RCC 7860 (cell line): ENCODE measurements at regions not wholly inside any gene's neighbourhood (a gene's known extent, or its start where the extent isn't known, plus 50 kb on each side); places are given as distances from the start of the nearest gene placed in this dataset.
A peak's percentile ranks its signal among the peaks of the same experiment; 100 is the strongest.

Experiments used
- DNase-seq: peaks from one replicate; pipeline ENCODE4 v3.0.0-alpha.2; 2015; ENCODE audit warnings: low spot score
- FAIRE-seq: peaks from 2 replicates; lab custom pipeline; 2012; peaks lifted over from hg19 to GRCh38; lab: Jason Lieb, UNC

DNA sequence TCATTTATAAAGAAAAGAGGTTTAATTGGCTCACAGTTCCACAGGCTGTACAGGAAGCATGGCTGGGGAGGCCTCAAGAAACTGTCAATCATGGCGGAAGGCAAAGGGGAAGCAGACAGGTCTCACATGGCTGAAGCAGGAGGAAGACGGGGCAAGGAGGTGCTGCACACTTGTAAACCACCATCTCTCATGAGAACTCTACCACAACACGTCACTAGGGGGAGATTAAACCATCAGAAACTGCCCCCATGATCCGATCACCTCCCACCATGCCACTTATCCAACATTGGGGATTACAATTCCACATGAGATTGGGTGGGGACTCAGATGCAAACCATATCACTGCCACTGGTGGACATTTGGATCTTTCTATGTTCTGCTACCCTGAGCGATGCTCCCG, 351.4 kb downstream of the NPHP4 start:
- DNase-seq = no peak
- no peak for FAIRE-seq

GRCh38 chr1:5639106-5639722, 353.0 kb downstream of the NPHP4 start:
- no peak for DNase-seq
- FAIRE-seq = no peak

DNA sequence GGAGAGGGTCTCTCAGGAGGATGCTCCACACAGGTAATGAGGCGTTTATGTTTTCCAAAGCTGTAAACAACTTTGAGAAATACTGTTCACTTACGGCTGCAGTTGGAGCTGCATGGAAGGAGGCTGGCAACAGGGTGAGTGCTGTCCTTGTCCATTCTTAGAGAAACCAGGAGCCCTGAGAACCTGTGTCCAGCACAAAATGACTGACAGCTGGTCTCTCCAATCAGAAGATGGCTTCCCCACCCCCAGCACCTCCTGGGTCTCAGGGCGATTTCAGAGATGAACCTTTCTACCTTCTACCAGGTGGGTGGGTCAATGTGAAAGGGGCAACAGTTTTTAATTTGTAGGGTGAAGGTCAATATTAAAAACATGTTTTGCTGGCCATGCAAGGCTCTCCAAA, 353.6 kb downstream of the NPHP4 start:
- FAIRE-seq = no peak

DNA sequence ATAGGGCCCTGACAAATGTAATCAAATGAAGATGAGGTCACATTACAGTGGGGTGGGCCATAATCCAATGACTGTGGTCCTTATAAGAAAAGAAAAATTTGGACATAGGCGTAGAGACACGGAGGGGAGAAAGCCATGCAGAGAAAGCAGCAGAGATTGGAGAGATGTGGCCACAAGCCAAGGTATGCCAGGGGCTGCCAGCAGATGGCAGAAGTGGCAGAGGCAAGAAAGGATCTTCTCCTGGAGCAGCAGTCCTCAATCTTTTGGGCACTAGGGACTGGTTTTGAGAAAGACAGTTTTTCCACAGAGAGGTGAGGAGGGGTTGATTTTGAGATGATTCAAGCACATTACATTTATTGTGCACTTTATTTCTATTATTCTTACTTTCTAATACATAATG, 355.1 kb downstream of the NPHP4 start:
- FAIRE-seq = no peak
- no peak for DNase-seq

More for the DNA sequence above, 353.6 kb downstream of the NPHP4 start:
- no peak for DNase-seq

- FAIRE-seq = no peak
- no peak for DNase-seq
Measured at GRCh38 chr1:5634893-5635292, 357.3 kb downstream of the NPHP4 start.

DNA sequence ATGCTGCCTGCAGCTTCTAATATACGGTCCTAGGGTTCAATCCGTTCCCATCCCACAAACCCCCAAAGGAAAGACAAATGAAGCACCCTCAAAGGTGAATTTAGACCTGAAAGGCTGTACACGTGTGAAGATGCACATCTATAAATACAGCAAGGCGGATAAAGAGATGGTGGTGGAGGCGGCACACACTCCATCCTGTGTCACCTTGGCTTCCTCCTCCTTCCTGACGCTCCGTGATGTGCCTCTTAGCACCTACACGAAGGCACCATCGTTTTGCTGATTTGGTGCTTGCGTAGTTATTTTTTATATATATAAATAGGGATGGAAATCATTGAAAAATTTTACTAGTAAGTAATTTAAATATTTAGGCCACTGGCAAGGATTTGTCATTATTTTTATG, 359.4 kb downstream of the NPHP4 start:
- DNase-seq = no peak
- no peak for FAIRE-seq

- FAIRE-seq (no peak), DNase-seq (no peak)
Measured at GRCh38 chr1:5632224-5632623, 360.0 kb downstream of the NPHP4 start.

- DNase-seq (no peak), FAIRE-seq (no peak)
Measured at GRCh38 chr1:5628416-5628815, 363.8 kb downstream of the NPHP4 start.

GRCh38 chr1:5623399-5623798, 368.8 kb downstream of the NPHP4 start:
- DNase-seq (no peak), FAIRE-seq (no peak)

GRCh38 chr1:5622412-5622811, 369.8 kb downstream of the NPHP4 start:
- no peak for FAIRE-seq

GRCh38 chr1:5621692-5622091, 370.5 kb downstream of the NPHP4 start:
- no peak for FAIRE-seq

More at GRCh38 chr1:5622412-5622811, 369.8 kb downstream of the NPHP4 start:
- DNase-seq = no peak

GRCh38 chr1:5620997-5621396, 371.2 kb downstream of the NPHP4 start:
- DNase-seq (no peak), FAIRE-seq (no peak)

More at GRCh38 chr1:5621692-5622091, 370.5 kb downstream of the NPHP4 start:
- no peak for DNase-seq

DNA sequence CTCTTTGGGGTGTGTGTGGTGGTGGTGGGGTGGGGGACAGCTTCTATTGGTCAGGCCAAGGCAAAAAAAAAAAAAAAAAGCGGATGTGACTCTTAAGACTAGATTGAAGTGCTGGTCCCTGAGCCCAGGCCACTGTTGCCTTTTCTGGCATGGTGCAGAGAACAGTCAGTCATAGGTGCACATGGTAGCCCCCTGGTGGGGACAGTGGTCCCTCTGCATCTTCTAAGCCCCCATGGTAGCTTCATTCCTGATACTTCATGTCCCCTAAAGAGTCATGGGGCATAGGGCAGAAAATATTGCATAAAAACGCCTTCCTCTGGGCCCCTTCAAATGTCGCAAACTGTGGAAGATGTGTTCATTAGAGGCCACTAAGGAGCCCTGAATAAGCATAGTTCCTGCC, 371.8 kb downstream of the NPHP4 start:
- FAIRE-seq (no peak), DNase-seq (no peak)

DNA sequence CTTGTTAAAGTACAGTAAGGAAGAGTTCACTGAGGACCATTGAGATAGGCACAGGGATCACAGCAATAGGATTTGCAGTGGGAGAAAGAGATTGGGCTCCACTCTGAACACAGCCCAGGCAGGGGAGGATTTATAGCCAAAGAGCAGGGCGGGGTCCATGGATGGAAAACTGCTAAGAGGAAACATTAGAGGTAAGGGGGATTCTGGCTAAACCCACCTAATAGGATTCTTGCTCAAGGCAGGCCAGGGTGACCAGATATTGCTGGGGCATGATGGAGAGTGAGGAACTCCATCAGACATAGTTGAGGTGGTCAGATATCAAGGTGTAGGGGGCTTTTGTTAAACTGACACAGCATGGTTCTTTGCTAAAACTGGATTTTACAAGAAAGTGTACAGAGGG, 372.8 kb downstream of the NPHP4 start:
- DNase-seq (no peak), FAIRE-seq (no peak)

- DNase-seq (no peak), FAIRE-seq (no peak)
Measured at GRCh38 chr1:5617546-5617945, 374.7 kb downstream of the NPHP4 start.

DNA sequence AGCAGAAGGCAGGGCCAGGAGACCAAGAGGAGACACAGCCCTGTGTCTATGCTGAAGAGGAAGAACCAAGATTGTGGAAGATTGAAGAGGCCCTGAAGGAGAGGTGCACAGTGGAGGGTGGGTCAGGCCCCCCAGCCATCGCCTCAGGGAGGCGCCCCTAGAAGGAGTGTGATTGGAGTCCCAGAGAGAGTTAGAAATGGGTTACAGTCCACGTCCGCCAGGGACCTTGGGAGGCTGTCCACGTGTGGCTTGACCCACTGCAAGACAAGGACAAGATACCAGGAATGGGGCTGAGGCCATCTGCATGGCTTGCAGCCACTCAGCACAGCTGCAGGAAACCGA, 375.1 kb downstream of the NPHP4 start:
- FAIRE-seq = no peak
- DNase-seq = no peak

DNA sequence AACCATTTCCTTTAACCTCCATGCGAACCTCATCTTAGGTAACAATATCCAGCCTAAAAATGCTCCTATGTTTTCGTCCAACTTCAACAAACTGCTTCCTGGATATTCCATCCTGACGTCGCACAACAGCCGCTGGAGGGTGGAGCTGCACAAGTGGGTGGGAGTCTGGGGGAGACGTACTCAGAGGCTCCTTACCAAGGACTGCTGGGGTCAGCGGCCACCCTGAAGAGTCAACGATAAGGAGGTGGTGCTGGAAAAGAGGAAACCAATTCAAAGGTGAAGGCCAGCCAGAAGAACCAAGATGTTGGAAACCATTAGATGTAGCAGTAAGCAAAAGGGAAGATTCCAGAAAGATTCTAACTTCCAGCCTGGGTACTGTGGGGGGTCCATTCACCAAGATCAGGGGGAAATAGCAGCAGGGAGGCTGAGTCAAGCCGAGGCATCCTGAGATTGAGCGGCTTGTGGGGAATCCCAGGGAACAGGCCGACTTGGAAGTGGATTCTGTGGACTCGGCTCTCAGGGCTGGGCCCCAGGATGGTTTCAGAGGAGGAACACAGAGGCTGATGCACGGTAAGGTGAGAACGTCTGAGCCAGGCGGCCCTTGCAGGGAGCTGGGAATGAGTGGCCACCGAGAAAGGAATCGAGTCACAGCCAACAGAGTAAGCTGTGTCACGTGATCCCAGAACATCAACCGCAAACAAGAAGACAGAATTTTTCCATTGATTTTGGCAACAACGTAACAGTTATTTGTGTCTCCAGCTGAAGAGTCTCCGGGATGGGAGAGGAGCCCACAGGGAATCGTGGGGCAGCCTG, 375.7 kb downstream of the NPHP4 start:
- FAIRE-seq = no peak
- DNase-seq = no peak

DNA sequence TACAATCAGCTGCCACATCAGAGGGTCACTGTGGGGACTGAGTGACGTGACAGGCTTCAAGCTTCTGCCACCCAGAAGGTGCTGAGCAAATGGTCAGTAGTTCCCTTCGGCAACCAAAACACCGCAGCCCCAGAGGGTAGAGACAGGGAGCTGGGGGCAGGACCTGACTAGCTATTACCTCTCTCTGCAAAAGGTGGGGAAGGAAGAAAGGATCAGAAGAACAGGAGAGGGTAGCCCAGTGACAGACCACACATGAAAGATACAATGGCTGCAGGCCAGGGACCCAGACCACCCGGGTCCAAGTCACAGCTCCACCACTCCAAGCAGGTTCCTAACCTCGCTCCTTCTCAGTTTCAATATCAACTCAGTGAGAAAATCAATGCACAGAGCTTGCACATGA, 377.1 kb downstream of the NPHP4 start:
- DNase-seq = no peak
- no peak for FAIRE-seq

GRCh38 chr1:5613900-5614299, 378.3 kb downstream of the NPHP4 start:
- FAIRE-seq (no peak), DNase-seq (no peak)

- no peak for FAIRE-seq
Measured at GRCh38 chr1:5611851-5612250, 380.4 kb downstream of the NPHP4 start.

GRCh38 chr1:5611431-5611830, 380.8 kb downstream of the NPHP4 start:
- FAIRE-seq = no peak

More at GRCh38 chr1:5611851-5612250, 380.4 kb downstream of the NPHP4 start:
- DNase-seq = peak; percentile 43

GRCh38 chr1:5610432-5610831, 381.8 kb downstream of the NPHP4 start:
- FAIRE-seq (no peak), DNase-seq (no peak)

More at GRCh38 chr1:5611431-5611830, 380.8 kb downstream of the NPHP4 start:
- DNase-seq = no peak
